GM18907 (cell line): ENCODE measurements at regions not wholly inside any gene's neighbourhood (a gene's known extent, or its start where the extent isn't known, plus 50 kb on each side); places are given as distances from the start of the nearest gene placed in this dataset.

ENCODE experiments used
- ATAC-seq: cut with Tn5 transposase; IDR thresholded peaks from one replicate; pipeline ENCODE4 v1.9.1; 2021; ENCODE audit warnings: mild to moderate bottlenecking, moderate library complexity; ENCODE audit not compliant: unreplicated experiment

GRCh38 chr9:130780865-130781504, 54.1 kb upstream of the ABL1 start:
- no peak for ATAC-seq

DNA sequence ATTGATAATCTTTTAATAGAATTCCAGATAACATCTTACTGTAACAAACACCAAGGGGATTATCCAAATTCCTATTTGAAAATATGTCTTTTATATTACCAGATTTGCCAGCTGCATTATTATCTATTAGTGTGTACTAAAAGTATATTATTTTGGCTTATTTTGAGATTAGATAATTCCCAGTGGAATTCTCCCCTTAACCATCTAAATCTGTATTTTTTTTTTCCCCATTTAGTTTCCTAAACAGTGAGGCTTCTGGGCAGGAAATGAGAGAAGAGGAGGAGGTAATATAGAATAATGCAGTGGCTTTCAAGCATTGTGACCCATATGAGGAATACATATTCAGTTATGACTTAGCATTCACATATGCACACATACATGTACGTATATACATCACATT, 53.5 kb upstream of the ABL1 start:
- ATAC-seq, result no peak

DNA sequence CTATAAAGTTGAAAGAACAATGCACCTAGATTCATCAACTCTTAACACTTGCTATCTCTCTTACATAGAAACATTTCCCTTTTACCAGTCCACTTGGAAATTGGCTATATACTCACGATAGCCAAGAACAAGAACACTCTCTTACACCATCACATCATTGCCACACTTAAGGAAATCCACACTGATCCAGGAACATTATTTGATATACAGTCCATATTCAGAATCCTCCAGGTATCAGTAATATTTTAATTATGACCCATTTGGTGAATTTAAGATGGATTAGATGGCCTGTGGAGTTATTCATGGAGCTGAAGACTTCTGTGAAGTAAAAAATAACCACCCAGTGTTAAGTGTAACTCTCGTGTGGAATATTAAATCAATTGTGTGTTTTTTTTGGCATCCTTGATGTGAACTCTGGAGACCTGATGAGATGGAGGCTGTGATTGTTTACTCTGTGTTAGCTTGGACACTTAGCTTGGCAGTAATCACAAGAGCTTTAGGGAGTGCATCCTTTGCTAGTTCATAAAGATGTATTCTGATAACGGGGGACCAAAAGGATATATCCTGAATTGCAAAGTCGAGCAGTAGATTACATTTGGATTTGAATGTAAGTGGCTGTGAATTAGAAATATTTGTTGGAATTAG, 52.0 kb upstream of the ABL1 start:
- ATAC-seq, result no peak

DNA sequence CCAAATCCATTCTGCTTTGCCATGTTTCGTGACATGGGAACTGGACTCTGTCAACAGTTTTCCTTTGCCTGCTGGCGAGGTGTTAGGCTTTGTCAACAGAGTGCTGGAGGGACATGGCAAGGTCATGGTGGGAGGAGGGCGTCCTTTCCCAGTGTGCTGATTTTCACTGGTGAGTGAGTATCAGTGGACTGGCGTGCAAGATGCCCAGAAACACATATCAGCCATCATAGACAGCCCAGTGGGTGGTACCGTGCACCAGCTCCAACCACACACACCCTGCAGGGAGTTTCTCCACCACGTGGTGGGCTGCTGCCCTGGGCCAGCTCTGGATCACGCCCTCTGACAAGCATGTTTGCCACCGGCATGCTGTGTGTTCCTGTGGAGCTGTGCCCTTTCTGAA, 50.0 kb upstream of the ABL1 start:
- ATAC-seq, result no peak
